MM.1S (cell line): ENCODE measurements at regions not wholly inside any gene's neighbourhood (a gene's known extent, or its start where the extent isn't known, plus 50 kb on each side); places are given as distances from the start of the nearest gene placed in this dataset.

Experiments
- DNase-seq: peaks from one replicate; pipeline ENCODE4 v3.0.0-alpha.2; 2015
- H2AFZ ChIP-seq: fragments of 300-600 bp; sonication (generic); 2 replicates; pipeline ENCODE4 v1.6.0; 2016; ENCODE audit warnings: antibody characterized with exemption, low read length
- H3F3A ChIP-seq: fragments of 300-600 bp; sonication (generic); 2 replicates; pipeline ENCODE4 v1.6.1; 2016; ENCODE audit warnings: mild to moderate bottlenecking, antibody characterized with exemption, low read length, moderate library complexity, mixed read lengths; ENCODE audit not compliant: insufficient read depth
- H3K27ac ChIP-seq: fragments of 300-600 bp; sonication (generic); 2 replicates; pipeline ENCODE4 v1.5.1; 2016; ENCODE audit warnings: mild to moderate bottlenecking, low read length
- H3K27me3 ChIP-seq: fragments of 300-600 bp; sonication (generic); replicated peaks from 2 replicates; pipeline ENCODE4 v1.6.0; 2016; ENCODE audit warnings: low read length; ENCODE audit not compliant: insufficient read depth
- H3K36me3 ChIP-seq: fragments of 300-600 bp; sonication (generic); replicated peaks from 2 replicates; pipeline ENCODE4 v1.6.1; 2016; ENCODE audit warnings: mild to moderate bottlenecking, low read length, mixed read lengths; ENCODE audit not compliant: insufficient read depth
- H3K4me1 ChIP-seq: fragments of 300-600 bp; sonication (generic); 2 replicates; pipeline ENCODE4 v1.6.1; 2016; ENCODE audit warnings: low read length, mixed read lengths
- H3K4me2 ChIP-seq: fragments of 300-600 bp; sonication (generic); 2 replicates; pipeline ENCODE4 v1.6.0; 2016; ENCODE audit warnings: low read depth, low read length
- H3K4me3 ChIP-seq: fragments of 300-600 bp; sonication (generic); 2 replicates; pipeline ENCODE4 v1.5.1; 2016; ENCODE audit warnings: low read length, mixed read lengths
- H3K79me2 ChIP-seq: fragments of 300-600 bp; sonication (generic); 2 replicates; pipeline ENCODE4 v1.6.1; 2016; ENCODE audit warnings: mixed run types, low read length, mixed read lengths
- H3K9ac ChIP-seq: fragments of 300-600 bp; sonication (generic); 2 replicates; pipeline ENCODE4 v1.6.1; 2016; ENCODE audit warnings: low read length, mixed read lengths
- H3K9me2 ChIP-seq: fragments of 300-600 bp; sonication (generic); replicated peaks from 2 replicates; pipeline ENCODE4 v1.6.1; 2016; ENCODE audit warnings: mild to moderate bottlenecking, low read length, mixed read lengths; ENCODE audit not compliant: insufficient read depth
- H3K9me3 ChIP-seq: fragments of 300-600 bp; sonication (generic); replicated peaks from 2 replicates; pipeline ENCODE4 v1.6.1; 2016; ENCODE audit warnings: mild to moderate bottlenecking, low read length, mixed read lengths; ENCODE audit not compliant: insufficient read depth
- H4K20me1 ChIP-seq: fragments of 300-600 bp; sonication (generic); 2 replicates; pipeline ENCODE4 v1.6.1; 2016; ENCODE audit warnings: mild to moderate bottlenecking, low read length, moderate library complexity, mixed read lengths; ENCODE audit not compliant: insufficient read depth
- CTCF ChIP-seq: fragments of 300-600 bp; sonication (generic); IDR thresholded peaks from 2 replicates; pipeline ENCODE4 v1.5.1; 2016; ENCODE audit warnings: antibody characterized with exemption, low read length, mixed read lengths
- EZH2 ChIP-seq: fragments of 300-600 bp; sonication (generic); optimal IDR thresholded peaks from 2 replicates; pipeline ENCODE3; 2017; ENCODE audit warnings: low read depth, mild to moderate bottlenecking, antibody characterized with exemption, low read length, mixed read lengths
- EZH2phosphoT487 ChIP-seq: fragments of 300-600 bp; sonication (generic); IDR thresholded peaks from 2 replicates; pipeline ENCODE4 v1.6.1; 2018; ENCODE audit warnings: antibody characterized with exemption, low read length

- Histone ChIP-seq H3K36me3 (no peaks in the 10 kb centered on the region), H3K9me3 (no peaks in the 10 kb centered on the region), H3K4me2 (no peak overlapping the region), H3K27me3 (no peaks in the 10 kb centered on the region), H3K27ac (no peak overlapping the region), H3F3A (no peaks in the 10 kb centered on the region), H3K79me2 (no peaks in the 10 kb centered on the region), H2AFZ (no peak overlapping the region), H3K9me2 (no peaks in the 10 kb centered on the region), H3K4me3 (no peak overlapping the region), H3K4me1 (no peaks in the 10 kb centered on the region), H4K20me1 (no peaks in the 10 kb centered on the region), H3K9ac (no peak overlapping the region)
- TF ChIP-seq EZH2phosphoT487 (no peak), CTCF (no peak), EZH2 (no peak)
- DNase-seq, result no peak
These were observed 347.2 kb upstream of the MKI67 start for GRCh38 chr10:128473396-128473795.

GRCh38 chr10:128473911-128474310 is 347.7 kb upstream of the MKI67 start:
- no peaks in the 10 kb centered on the region for H3K9me3 ChIP-seq
- H2AFZ ChIP-seq, result no peak overlapping the region

GRCh38 chr10:128474571-128474970 is 348.3 kb upstream of the MKI67 start:
- no peak for DNase-seq
- H3K4me2 ChIP-seq, result no peak overlapping the region

More at GRCh38 chr10:128473911-128474310, 347.7 kb upstream of the MKI67 start:
- Histone ChIP-seq H3K9ac (no peak overlapping the region), H3K9me2 (no peaks in the 10 kb centered on the region), H3K27me3 (no peaks in the 10 kb centered on the region), H3K36me3 (no peaks in the 10 kb centered on the region), H4K20me1 (no peaks in the 10 kb centered on the region), H3K4me3 (no peak overlapping the region), H3K4me2 (no peak overlapping the region), H3K79me2 (no peaks in the 10 kb centered on the region), H3F3A (no peaks in the 10 kb centered on the region), H3K4me1 (no peaks in the 10 kb centered on the region), H3K27ac (no peak overlapping the region)
- TF ChIP-seq CTCF (no peak), EZH2phosphoT487 (no peak), EZH2 (no peak)
- no peak for DNase-seq

More at GRCh38 chr10:128474571-128474970, 348.3 kb upstream of the MKI67 start:
- Histone ChIP-seq H3K9me2 (no peaks in the 10 kb centered on the region), H3F3A (no peaks in the 10 kb centered on the region), H3K27me3 (no peaks in the 10 kb centered on the region), H2AFZ (no peak overlapping the region), H3K9me3 (no peaks in the 10 kb centered on the region), H3K4me3 (no peak overlapping the region), H3K27ac (no peak overlapping the region), H3K79me2 (no peaks in the 10 kb centered on the region), H3K4me1 (no peaks in the 10 kb centered on the region), H4K20me1 (no peaks in the 10 kb centered on the region), H3K9ac (no peak overlapping the region), H3K36me3 (no peaks in the 10 kb centered on the region)
- TF ChIP-seq CTCF (no peak), EZH2 (no peak), EZH2phosphoT487 (no peak)
